Calu3 (cell line): ENCODE measurements at regions not wholly inside any gene's neighbourhood (a gene's known extent, or its start where the extent isn't known, plus 50 kb on each side); places are given as distances from the start of the nearest gene placed in this dataset.

Source experiments
- BruUV-seq: library from RNA; stranded (reverse); fragments of 400-500 nt; replicated peaks from 2 replicates; lab custom pipeline; 2021; lab: Mats Ljungman, UMichigan
- CTCF ChIA-PET: fragments of 300-600 bp; sonication (Branson Sonifier 250); formaldehyde crosslinking; loops from one replicate; lab custom pipeline; 2022; ENCODE audit warnings: antibody characterized with exemption; lab: Charles Lee
- DNase-seq: peaks from one replicate; pipeline ENCODE4 v3.0.0; 2022
- H3K27ac Mint-ChIP-seq: one replicate; pipeline ENCODE4 v1.8.0; 2022; ENCODE audit warnings: mixed read lengths; ENCODE audit not compliant: unreplicated experiment
- H3K27me3 Mint-ChIP-seq: one replicate; pipeline ENCODE4 v1.8.0; 2022; ENCODE audit warnings: mixed read lengths; ENCODE audit not compliant: unreplicated experiment
- H3K36me3 Mint-ChIP-seq: one replicate; pipeline ENCODE4 v1.8.0; 2022; ENCODE audit warnings: mild to moderate bottlenecking, moderate library complexity, mixed read lengths; ENCODE audit not compliant: insufficient read depth, unreplicated experiment
- H3K4me1 Mint-ChIP-seq: one replicate; pipeline ENCODE4 v1.8.0; 2022; ENCODE audit warnings: mild to moderate bottlenecking, low read depth, mixed read lengths; ENCODE audit not compliant: unreplicated experiment
- H3K4me3 Mint-ChIP-seq: one replicate; pipeline ENCODE4 v1.8.0; 2022; ENCODE audit warnings: mild to moderate bottlenecking, low read depth, moderate library complexity, mixed read lengths; ENCODE audit not compliant: unreplicated experiment
- H3K9me3 Mint-ChIP-seq: one replicate; pipeline ENCODE4 v1.8.0; 2022; ENCODE audit warnings: low read depth, mixed read lengths; ENCODE audit not compliant: unreplicated experiment
- CTCF ChIP-seq: fragments of 200-600 bp; IDR thresholded peaks from one replicate; pipeline ENCODE4 v1.8.0; 2022; ENCODE audit warnings: antibody characterized with exemption; ENCODE audit not compliant: unreplicated experiment
- intact Hi-C: fragments of 100-400 bp; cut with micrococcal nuclease; formaldehyde crosslinking; loops from one replicate; pipeline ENCODE4 v1.10.0; 2022; ENCODE audit not compliant: unreplicated experiment

DNA sequence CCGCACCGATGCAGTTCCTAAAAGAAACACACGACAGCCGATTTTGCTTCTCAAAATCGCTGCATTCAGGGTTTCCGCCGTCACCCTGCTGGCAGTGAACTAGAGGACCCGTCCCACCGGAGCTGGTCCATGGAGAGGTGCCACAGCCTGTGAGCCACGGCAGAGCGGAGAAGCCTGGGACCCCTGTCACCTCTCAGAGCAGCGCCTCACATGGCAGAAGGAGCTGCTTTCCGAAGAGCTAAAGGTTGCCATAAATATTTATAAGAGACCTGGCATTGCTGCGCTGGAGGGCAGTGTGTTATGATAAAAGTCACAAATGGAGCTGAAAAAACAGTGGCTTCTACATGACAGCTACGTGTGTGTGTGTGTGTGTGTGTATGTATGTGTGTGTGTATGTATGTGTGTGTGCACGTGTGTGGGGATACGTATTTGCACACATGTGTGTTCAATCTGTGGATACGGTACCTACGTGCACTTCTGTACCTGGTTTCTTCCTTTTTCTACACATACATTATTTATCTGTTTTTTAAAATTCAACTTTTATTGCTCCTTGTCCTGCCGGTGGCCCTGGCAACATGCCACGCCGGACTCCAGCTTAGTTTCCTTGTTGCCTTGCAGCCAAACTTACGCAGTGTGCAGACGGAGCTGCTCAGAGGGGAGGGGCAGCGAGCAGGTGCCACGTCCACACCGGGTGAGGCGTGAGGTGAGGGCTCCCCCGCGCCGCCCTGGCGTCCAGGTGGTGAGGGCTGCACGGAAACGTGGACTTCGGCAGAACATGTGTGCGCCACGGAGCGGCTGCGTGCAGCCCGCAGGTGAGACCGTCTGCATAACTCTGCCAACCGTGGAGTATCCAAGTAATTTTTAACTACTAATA, 115.2 kb upstream of the PITRM1 start:
- peaks cover 8% of the 10 kb centered on the region for H3K4me1 Mint-ChIP-seq
- peaks cover 31% of the 10 kb centered on the region for H3K27me3 Mint-ChIP-seq
- TF ChIP-seq CTCF = no peak
- intact Hi-C loops = no loop called here
- H3K9me3 Mint-ChIP-seq = no peaks in the 10 kb centered on the region
- H3K36me3 Mint-ChIP-seq = no peaks in the 10 kb centered on the region
- H3K4me3 Mint-ChIP-seq = peak overlapping the region; percentile 48
- CTCF ChIA-PET = interaction anchor here (0.6 to 0.8 kb wide), 3 partner anchors 11 to 324 kb away, joined by 3 to 4 read pairs (median 3); no protein-coding TSS in a partner anchor
- no peak overlapping the region for H3K27ac Mint-ChIP-seq
- DNase-seq = peak; percentile 75
- no TSS peak for BruUV-seq

DNA sequence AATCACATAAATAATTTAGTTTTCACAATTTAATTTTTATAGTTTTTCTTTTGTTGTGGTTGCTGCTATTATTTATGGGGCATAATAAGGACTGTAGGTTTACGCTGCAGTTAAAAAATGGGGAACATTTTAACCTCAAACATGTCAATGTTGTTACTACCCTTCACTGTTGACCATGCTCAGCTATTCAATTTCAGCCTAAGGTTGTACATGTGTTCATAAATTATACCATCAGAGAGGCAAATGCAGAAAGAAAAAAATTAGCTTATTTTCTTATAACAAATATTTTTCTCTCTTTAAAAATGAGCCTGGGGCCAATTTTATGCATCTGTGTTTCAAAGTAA, 110.1 kb upstream of the PITRM1 start:
- no peak for DNase-seq
- H3K9me3 Mint-ChIP-seq = no peaks in the 10 kb centered on the region
- CTCF ChIA-PET = no interaction called here
- intact Hi-C loops = no loop called here
- no peak overlapping the region for H3K27ac Mint-ChIP-seq
- peaks cover 4% of the 10 kb centered on the region for H3K4me1 Mint-ChIP-seq
- BruUV-seq = no TSS peak
- TF ChIP-seq CTCF = no peak
- H3K27me3 Mint-ChIP-seq = peaks cover 17% of the 10 kb centered on the region
- no peak overlapping the region for H3K4me3 Mint-ChIP-seq
- no peaks in the 10 kb centered on the region for H3K36me3 Mint-ChIP-seq

DNA sequence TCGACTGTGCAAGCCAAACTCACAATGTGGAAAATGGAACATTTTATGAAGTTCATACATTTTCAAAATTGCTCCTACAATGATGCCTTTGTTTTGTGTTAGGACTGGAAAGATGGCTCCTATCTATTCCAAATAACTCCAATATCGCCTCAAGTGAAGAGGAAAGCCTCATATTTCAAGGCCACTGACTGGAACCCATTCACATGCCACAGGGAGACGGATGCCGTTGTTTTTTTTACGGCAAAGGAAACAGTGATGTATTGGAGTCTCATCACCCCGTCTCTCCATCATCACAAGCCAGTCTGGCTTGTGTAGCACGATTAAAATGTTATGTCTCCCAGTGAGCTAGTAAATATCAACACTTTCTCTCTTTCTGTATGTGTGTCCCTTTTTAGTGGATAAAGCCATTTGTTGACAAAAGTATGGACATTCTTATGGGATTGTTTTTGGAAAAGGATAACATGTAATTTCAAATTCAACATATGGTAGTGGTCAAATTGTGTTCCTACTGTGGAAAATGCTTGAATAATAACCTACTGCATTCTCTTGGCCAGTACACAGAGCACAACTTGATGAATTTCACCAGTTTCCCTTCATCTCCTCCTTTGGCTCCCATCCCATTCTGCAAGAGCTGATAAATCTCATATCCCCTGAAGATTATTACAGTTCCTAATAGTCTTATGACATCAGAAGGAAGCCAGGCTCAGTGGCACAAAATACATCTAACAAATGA, 109.5 kb upstream of the PITRM1 start:
- no TSS peak for BruUV-seq
- CTCF ChIA-PET = no interaction called here
- no peak overlapping the region for H3K27ac Mint-ChIP-seq

DNA sequence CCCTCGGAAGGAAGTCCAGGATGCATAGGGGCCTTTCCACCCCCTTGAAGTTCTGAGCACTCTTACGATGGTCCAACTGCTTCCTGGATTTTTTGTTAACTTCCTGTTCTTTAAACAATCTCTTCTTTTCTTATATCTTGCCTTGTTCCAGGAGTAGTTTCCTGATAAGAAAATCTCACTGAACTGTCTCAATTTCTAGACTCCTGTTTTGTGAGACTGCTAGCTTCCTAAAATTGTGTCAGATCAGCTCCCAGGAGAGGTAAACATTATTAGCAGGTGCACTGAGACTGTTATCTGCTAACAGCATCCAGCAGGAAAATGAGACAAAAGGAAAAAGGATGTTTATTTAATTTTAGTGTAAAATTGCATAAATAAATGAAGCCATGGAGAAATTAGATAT, 106.2 kb upstream of the PITRM1 start:
- intact Hi-C loops = no loop called here
- no peak overlapping the region for H3K27ac Mint-ChIP-seq
- no peaks in the 10 kb centered on the region for H3K4me1 Mint-ChIP-seq
- H3K36me3 Mint-ChIP-seq = no peaks in the 10 kb centered on the region
- peaks cover 54% of the 10 kb centered on the region for H3K27me3 Mint-ChIP-seq
- H3K4me3 Mint-ChIP-seq = no peak overlapping the region
- H3K9me3 Mint-ChIP-seq = no peaks in the 10 kb centered on the region
- DNase-seq = no peak
- CTCF ChIA-PET = no interaction called here
- no TSS peak for BruUV-seq
- TF ChIP-seq CTCF = no peak

More for the DNA sequence above, 109.5 kb upstream of the PITRM1 start:
- H3K36me3 Mint-ChIP-seq = no peaks in the 10 kb centered on the region
- H3K4me1 Mint-ChIP-seq = no peaks in the 10 kb centered on the region
- no peak for TF ChIP-seq CTCF
- intact Hi-C loops = no loop called here
- H3K27me3 Mint-ChIP-seq = peaks cover 22% of the 10 kb centered on the region
- H3K9me3 Mint-ChIP-seq = no peaks in the 10 kb centered on the region
- no peak for DNase-seq
- H3K4me3 Mint-ChIP-seq = no peak overlapping the region
